ENCODE measurements at regions not wholly inside any gene's neighbourhood (a gene's known extent, or its start where the extent isn't known, plus 50 kb on each side); places are given as distances from the start of the nearest gene placed in this dataset.

GRCh38 chr5:85204289-85204688 is 819.6 kb upstream of the EDIL3 start:
- TF ChIP-seq CTCF (IDR thresholded peaks at IDR 0.05) (no peak), EP300 (IDR thresholded peaks at IDR 0.05) (no peak), POLR2A (IDR thresholded peaks at IDR 0.05) (no peak)
